D721Med (cell line): ENCODE measurements at regions not wholly inside any gene's neighbourhood (a gene's known extent, or its start where the extent isn't known, plus 50 kb on each side); places are given as distances from the start of the nearest gene placed in this dataset.

Source experiments
- DNase-seq: peaks from one replicate; pipeline ENCODE4 v3.0.0; 2011; ENCODE audit warnings: low spot score; ENCODE audit not compliant: insufficient read length
- FAIRE-seq: peaks from 2 replicates; lab custom pipeline; 2011; peaks lifted over from hg19 to GRCh38; lab: Jason Lieb, UNC
- CTCF ChIP-seq: IDR thresholded peaks from 2 replicates; pipeline ENCODE4 v1.5.1; 2012; ENCODE audit warnings: mild to moderate bottlenecking, control low read depth; ENCODE audit not compliant: insufficient read depth; ENCODE audit errors: missing control alignments

- no peak for FAIRE-seq
- no peak for DNase-seq
- TF ChIP-seq CTCF = no peak
These were observed 509.7 kb upstream of the AKR1E2 start for GRCh38 chr10:4316161-4316810.

GRCh38 chr10:4315551-4315950 lies 510.5 kb upstream of the AKR1E2 start:
- no peak for DNase-seq
- TF ChIP-seq CTCF = no peak
- no peak for FAIRE-seq

- DNase-seq = no peak
- TF ChIP-seq CTCF = no peak
- FAIRE-seq = no peak
These were observed 513.0 kb upstream of the AKR1E2 start for GRCh38 chr10:4313051-4313450.

- no peak for FAIRE-seq
- no peak for TF ChIP-seq CTCF
- no peak for DNase-seq
These were observed 513.8 kb upstream of the AKR1E2 start for GRCh38 chr10:4312051-4312835.

- DNase-seq (no peak), FAIRE-seq (no peak)
- TF ChIP-seq CTCF = no peak
These were observed 515.8 kb upstream of the AKR1E2 start for GRCh38 chr10:4310172-4310571.

GRCh38 chr10:4307910-4308309 lies 518.1 kb upstream of the AKR1E2 start:
- no peak for DNase-seq
- no peak for TF ChIP-seq CTCF
- no peak for FAIRE-seq

- DNase-seq (no peak), FAIRE-seq (no peak)
- TF ChIP-seq CTCF = no peak
These were observed 519.1 kb upstream of the AKR1E2 start for GRCh38 chr10:4306871-4307270.
